ENCODE measurements at regions not wholly inside any gene's neighbourhood (a gene's known extent, or its start where the extent isn't known, plus 50 kb on each side); places are given as distances from the start of the nearest gene placed in this dataset.

DNA sequence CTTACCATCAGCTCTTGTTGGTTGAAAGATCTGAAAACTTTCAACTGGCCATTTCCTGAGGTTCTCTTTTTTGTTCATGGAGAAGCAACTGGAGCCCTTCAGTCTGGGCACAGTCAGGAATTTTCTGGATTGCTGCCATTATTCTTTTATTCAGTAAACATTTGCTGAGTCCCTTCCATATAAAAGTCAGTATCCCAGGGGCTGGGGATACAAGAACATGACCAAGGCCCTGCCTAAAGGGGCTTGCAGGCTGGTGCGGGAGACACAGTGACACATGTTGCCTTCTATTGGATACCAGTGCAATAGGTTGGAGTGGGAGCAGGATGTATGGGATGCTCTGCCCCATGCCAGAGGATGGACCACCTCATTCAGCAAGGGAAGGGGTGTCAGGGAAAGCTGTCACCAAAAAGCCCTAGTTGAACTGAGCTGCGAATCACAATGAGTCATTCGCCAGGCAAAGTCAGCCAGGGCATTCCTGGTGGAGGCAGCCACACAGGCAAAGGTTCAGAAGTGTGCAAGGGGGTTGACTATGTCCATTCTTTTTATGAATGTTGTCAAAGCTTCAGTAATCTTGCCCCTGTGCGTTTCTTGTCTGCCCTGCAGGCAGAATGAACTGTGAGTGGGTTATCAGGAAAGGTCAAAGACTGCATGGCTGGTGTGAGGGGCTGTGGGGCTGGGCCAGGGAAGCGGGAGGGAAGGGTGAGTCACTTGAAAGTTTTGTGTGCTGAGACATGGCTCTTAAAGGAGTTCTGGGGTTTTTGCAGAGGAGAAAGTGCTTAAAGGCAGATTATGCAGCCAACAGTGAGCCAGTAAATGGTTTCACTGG lies 395.9 kb downstream of the KCNRG start:
- Histone ChIP-seq H3K36me3 (no peaks in the 10 kb centered on the region), H3K4me1 (no peaks in the 10 kb centered on the region), H3K9me3 (no peaks in the 10 kb centered on the region), H3K4me3 (ENCODE audit: low read depth, low read length) (no peak overlapping the region), H3K27me3 (no peaks in the 10 kb centered on the region)
- DNase-seq: peak; percentile 36
- TF ChIP-seq, protein P1, sequence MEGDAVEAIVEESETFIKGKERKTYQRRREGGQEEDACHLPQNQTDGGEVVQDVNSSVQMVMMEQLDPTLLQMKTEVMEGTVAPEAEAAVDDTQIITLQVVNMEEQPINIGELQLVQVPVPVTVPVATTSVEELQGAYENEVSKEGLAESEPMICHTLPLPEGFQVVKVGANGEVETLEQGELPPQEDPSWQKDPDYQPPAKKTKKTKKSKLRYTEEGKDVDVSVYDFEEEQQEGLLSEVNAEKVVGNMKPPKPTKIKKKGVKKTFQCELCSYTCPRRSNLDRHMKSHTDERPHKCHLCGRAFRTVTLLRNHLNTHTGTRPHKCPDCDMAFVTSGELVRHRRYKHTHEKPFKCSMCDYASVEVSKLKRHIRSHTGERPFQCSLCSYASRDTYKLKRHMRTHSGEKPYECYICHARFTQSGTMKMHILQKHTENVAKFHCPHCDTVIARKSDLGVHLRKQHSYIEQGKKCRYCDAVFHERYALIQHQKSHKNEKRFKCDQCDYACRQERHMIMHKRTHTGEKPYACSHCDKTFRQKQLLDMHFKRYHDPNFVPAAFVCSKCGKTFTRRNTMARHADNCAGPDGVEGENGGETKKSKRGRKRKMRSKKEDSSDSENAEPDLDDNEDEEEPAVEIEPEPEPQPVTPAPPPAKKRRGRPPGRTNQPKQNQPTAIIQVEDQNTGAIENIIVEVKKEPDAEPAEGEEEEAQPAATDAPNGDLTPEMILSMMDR (IDR thresholded peaks at IDR 0.05; ENCODE audit: low read depth, low read length): no peak

DNA sequence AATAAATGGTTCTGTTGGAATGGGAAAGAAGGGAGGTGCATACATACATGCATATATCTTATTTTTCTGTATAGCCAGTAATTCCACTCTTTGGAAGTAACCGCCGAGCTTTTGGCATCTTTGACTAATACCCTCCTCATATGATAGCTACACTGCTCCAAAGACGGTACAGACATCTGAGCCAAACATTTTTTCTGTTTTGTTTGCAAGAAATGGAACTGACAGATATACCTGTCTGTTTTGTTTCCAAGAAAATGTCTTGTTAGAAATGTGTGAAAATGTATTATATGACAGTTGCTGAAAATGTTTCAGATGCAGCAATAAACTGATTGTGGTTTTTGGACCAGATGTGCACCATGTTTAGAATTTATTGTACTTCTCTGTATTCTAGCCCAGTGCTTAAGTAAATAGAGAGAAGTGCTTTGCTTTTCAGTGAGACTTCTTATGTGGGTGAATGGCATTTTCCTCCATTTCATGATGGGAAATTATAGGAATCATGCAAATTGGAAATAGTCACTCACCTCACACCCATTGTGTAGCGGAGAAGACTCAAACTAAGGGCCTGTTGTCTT lies 396.9 kb downstream of the KCNRG start:
- TF ChIP-seq, protein P1 (IDR thresholded peaks at IDR 0.05; ENCODE audit: low read depth, low read length): no peak
- Histone ChIP-seq H3K9me3 (no peaks in the 10 kb centered on the region), H3K4me3 (ENCODE audit: low read depth, low read length) (no peak overlapping the region), H3K4me1 (no peaks in the 10 kb centered on the region), H3K27me3 (no peaks in the 10 kb centered on the region), H3K36me3 (no peaks in the 10 kb centered on the region)
- DNase-seq: no peak

- DNase-seq: no peak
- H3K4me3 ChIP-seq (ENCODE audit: low read depth, low read length): no peak overlapping the region
- H3K36me3 ChIP-seq: no peaks in the 10 kb centered on the region
- H3K9me3 ChIP-seq: no peaks in the 10 kb centered on the region
- no peaks in the 10 kb centered on the region for H3K4me1 ChIP-seq
- H3K27me3 ChIP-seq: no peaks in the 10 kb centered on the region
- TF ChIP-seq, protein P1 (IDR thresholded peaks at IDR 0.05; ENCODE audit: low read depth, low read length): no peak
Measured at GRCh38 chr13:50414640-50415039, 399.4 kb downstream of the KCNRG start.

DNA sequence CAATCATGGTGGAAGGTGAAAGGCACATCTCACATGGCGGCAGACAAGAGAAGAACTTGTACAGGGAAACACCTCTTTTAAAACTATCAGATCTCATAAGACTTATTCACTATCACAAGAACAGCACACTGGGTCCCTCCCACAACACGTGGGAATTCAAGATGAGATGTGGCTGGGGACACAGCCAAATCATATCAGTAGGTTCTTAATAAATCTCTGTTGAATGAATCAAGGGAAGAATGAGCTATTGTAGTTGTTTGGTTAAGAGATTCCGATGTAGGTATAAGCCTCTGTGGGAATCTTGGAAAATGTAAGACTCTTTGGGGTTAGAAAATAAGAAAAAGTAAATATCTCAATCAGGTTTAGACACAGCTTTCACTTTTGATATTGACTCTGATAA lies 400.2 kb downstream of the KCNRG start:
- Histone ChIP-seq H3K4me1 (no peaks in the 10 kb centered on the region), H3K9me3 (no peaks in the 10 kb centered on the region), H3K4me3 (ENCODE audit: low read depth, low read length) (no peak overlapping the region), H3K36me3 (no peaks in the 10 kb centered on the region), H3K27me3 (no peaks in the 10 kb centered on the region)
- TF ChIP-seq, protein P1 (IDR thresholded peaks at IDR 0.05; ENCODE audit: low read depth, low read length): no peak
- DNase-seq: no peak

- Histone ChIP-seq H3K4me3 (ENCODE audit: low read depth, low read length) (no peak overlapping the region), H3K27me3 (no peaks in the 10 kb centered on the region), H3K4me1 (no peaks in the 10 kb centered on the region), H3K9me3 (no peaks in the 10 kb centered on the region), H3K36me3 (no peaks in the 10 kb centered on the region)
- no peak for DNase-seq
- TF ChIP-seq, protein P1 (IDR thresholded peaks at IDR 0.05; ENCODE audit: low read depth, low read length): no peak
Measured at GRCh38 chr13:50417597-50417996, 402.4 kb downstream of the KCNRG start.

- no peaks in the 10 kb centered on the region for H3K27me3 ChIP-seq
- no peaks in the 10 kb centered on the region for H3K36me3 ChIP-seq
- H3K4me1 ChIP-seq: no peaks in the 10 kb centered on the region
- TF ChIP-seq, protein P1 (IDR thresholded peaks at IDR 0.05; ENCODE audit: low read depth, low read length): no peak
- no peak overlapping the region for H3K4me3 ChIP-seq (ENCODE audit: low read depth, low read length)
- no peak for DNase-seq
- no peaks in the 10 kb centered on the region for H3K9me3 ChIP-seq
Measured at GRCh38 chr13:50419331-50419865, 404.2 kb downstream of the KCNRG start.
